Stimulated activated memory B cell treated with anti-CD40 and anti-IgM and Interleukin-4, amounts not matched to agents 10 μg/mL and 1 μg/mL and 100 μg/mL, for 72 hours (primary cell): ENCODE measurements at regions not wholly inside any gene's neighbourhood (a gene's known extent, or its start where the extent isn't known, plus 50 kb on each side); places are given as distances from the start of the nearest gene placed in this dataset.

ENCODE experiments used
- ATAC-seq: fragments of 150-1000 bp; cut with Tn5 transposase; 2 replicates; pipeline ENCODE4 v1.10.0; 2021
- H3K27ac Mint-ChIP-seq: one replicate; pipeline ENCODE4 v1.8.0; 2022; ENCODE audit warnings: mild to moderate bottlenecking, mixed read lengths
- H3K27me3 Mint-ChIP-seq: one replicate; pipeline ENCODE4 v1.8.0; 2022; ENCODE audit warnings: mixed read lengths
- H3K36me3 Mint-ChIP-seq: one replicate; pipeline ENCODE4 v1.8.0; 2022; ENCODE audit warnings: mixed read lengths
- H3K4me1 Mint-ChIP-seq: one replicate; pipeline ENCODE4 v1.8.0; 2022; ENCODE audit warnings: mixed read lengths
- H3K4me3 Mint-ChIP-seq: one replicate; pipeline ENCODE4 v1.8.0; 2022; ENCODE audit warnings: mild to moderate bottlenecking, moderate library complexity, mixed read lengths
- H3K9me3 Mint-ChIP-seq: one replicate; pipeline ENCODE4 v1.8.0; 2022; ENCODE audit warnings: mixed read lengths

DNA sequence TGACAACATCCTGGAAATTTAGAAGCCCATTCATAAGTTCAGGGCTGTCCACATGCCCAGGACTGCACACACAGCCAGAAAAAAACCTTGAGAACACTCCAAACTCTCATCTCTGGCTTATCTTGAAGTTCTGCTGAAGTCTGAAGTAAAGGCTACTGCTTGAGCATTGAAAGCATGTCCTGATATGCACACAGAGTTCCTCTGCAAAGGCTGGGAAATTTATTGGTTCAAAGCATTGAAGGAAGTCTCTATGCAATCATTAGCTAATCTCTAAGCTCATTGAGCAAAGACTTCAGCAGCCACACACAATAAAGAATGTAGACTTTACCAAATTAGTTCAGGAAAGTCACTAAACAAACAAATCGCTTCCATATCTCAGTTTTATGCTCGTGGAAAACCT lies 162.0 kb upstream of the STT3B start:
- H3K4me1 Mint-ChIP-seq, result no peaks in the 10 kb centered on the region
- no peaks in the 10 kb centered on the region for H3K9me3 Mint-ChIP-seq
- no peak overlapping the region for H3K27ac Mint-ChIP-seq
- H3K27me3 Mint-ChIP-seq, result peaks cover 8% of the 10 kb centered on the region
- H3K4me3 Mint-ChIP-seq, result no peak overlapping the region
- ATAC-seq, result no peak
- no peaks in the 10 kb centered on the region for H3K36me3 Mint-ChIP-seq

DNA sequence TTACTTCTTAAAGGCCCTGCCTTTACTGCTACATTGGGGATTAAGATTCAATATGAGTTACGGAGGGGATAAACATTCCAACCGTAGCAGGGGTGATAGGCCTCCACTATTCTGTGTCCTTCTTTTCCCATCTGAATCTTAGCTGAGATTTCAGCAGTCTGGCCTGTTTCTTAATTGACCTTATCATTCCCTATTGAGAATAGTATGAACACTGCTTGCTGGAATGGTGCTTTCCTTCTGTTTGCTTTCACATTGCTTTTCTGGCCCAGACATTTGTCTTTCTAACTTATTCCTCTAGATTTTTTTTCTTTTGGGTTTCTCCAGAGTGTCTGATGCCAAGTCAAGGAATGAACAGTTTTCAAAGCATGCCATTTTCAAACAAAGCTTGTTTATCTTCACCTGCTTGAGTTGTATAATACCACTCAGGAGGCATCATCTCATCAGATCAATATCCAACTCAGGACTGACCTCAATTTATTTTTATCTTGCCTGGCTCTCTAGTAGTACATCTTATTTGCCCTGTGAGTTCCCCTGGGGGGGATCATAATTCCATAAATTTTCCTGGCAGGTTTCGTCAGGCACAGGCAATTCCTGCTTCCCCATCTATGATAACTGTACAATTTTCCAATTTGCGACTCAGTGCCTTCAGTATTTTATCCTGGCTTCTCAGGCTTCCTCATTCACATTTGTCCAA lies 161.1 kb upstream of the STT3B start:
- no peaks in the 10 kb centered on the region for H3K36me3 Mint-ChIP-seq
- H3K4me1 Mint-ChIP-seq, result no peaks in the 10 kb centered on the region
- H3K27me3 Mint-ChIP-seq, result peaks cover 8% of the 10 kb centered on the region
- ATAC-seq, result no peak
- no peaks in the 10 kb centered on the region for H3K9me3 Mint-ChIP-seq
- H3K4me3 Mint-ChIP-seq, result no peak overlapping the region
- no peak overlapping the region for H3K27ac Mint-ChIP-seq

DNA sequence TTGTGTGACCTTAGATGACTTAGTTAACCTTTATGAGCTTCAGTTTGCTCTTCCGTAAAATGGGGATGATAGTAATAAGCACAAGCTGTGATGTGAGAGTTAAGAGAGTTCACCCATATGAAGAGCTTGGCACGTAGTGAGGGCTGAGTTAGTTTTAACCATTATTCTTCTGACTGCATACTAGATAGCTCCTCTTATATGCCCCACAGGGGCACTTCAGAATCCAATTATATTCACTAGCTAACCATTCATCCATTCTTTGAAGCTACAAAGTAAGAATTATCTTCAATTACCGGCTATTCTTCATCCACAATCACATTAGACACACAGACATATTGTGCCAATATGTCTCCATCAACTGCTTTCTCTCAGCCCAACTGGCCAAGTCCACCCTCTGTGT lies 159.0 kb upstream of the STT3B start:
- Mint-ChIP-seq H3K27ac (no peak overlapping the region), H3K27me3 (peaks cover 8% of the 10 kb centered on the region), H3K4me3 (no peak overlapping the region), H3K36me3 (no peaks in the 10 kb centered on the region), H3K4me1 (no peaks in the 10 kb centered on the region), H3K9me3 (no peaks in the 10 kb centered on the region)
- ATAC-seq, result no peak

DNA sequence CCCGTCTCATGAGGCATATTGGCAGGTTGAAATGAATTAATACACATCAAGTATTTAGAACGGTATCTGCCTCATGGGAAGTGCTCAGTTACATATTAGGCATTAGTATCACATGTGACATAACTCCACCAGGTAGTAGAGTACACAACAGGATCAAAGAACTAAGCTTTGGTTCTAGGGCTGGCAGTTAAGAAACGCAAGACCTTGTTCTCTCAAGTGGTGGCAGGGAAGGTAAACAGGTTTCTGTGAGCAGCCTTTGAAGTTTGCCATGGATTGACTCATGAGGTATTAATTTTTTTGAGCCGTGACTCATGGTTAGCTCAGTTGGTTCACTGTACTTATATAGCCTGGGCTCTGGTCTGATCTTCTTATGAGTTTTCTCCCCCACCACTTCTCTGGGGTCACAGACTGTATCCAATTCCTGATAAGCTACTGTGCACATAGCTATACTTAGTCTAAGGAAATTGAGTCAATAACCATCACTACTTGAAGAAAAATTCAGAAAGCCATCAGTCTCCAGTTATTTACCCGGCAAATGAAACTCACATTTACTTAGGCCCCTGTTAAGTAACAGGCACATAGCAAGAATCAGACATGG lies 155.6 kb upstream of the STT3B start:
- Mint-ChIP-seq H3K27ac (no peak overlapping the region), H3K27me3 (peaks cover 4% of the 10 kb centered on the region), H3K9me3 (no peaks in the 10 kb centered on the region), H3K4me3 (no peak overlapping the region), H3K4me1 (no peaks in the 10 kb centered on the region), H3K36me3 (no peaks in the 10 kb centered on the region)
- ATAC-seq, result no peak

DNA sequence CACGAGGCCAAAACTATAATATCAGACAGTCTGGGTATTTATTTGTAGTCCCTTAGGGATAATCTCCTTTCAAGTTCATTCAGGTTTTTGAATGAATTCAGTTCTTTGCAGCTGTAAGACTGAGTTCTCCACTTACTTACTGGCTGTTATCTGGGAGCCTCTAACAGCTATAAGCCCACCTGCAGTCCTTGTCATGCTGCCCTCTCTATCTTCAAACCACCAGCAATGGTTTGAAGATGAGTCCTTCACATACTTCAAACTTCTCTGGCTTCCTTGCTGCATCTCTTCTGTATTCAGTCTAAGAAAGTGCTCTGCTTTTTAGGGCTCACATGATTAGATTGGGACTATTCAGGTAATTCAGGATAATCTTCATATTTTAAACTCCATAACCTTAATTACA lies 154.5 kb upstream of the STT3B start:
- Mint-ChIP-seq H3K27ac (no peak overlapping the region), H3K36me3 (no peaks in the 10 kb centered on the region), H3K9me3 (no peaks in the 10 kb centered on the region), H3K27me3 (no peaks in the 10 kb centered on the region), H3K4me1 (no peaks in the 10 kb centered on the region), H3K4me3 (no peak overlapping the region)
- ATAC-seq, result no peak

DNA sequence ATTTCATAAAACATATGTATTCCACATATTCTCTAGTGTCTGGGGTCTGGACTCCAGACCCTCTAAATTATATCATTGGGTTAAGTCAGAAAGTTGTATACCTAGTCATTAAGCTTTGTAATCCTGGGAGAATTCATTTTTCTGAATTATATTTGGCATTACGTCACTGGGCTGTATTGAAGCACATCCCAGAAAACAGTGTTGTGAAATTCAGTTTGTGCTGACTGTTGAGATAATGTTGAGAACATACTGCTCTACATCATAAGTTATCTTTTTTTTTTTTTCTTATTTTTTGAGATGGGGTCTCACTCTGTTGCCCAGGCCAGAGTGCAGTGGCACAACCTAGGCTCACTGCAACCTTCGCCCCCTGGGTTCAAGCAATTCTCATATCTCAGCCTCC lies 153.1 kb upstream of the STT3B start:
- ATAC-seq, result no peak
- Mint-ChIP-seq H3K9me3 (no peaks in the 10 kb centered on the region), H3K4me3 (no peak overlapping the region), H3K4me1 (no peaks in the 10 kb centered on the region), H3K36me3 (no peaks in the 10 kb centered on the region), H3K27me3 (no peaks in the 10 kb centered on the region), H3K27ac (no peak overlapping the region)

DNA sequence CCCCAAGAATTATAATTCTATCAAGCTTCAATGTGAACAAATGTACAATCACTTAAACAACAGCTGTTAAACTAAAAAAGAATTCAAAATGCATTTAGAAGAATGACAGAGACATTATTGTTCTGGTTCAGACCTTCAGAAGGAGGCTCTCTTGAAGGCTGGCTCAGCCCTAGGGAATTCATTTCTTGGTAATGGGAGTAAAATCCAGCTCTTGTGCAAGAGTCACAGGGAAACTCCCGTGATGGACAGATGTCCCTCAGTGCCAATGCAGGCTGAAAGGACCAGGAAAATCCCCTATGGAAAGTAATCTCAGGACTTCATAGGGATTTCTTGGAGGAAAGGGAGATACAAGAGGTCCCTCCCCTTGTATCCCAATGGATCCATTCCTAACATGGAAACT lies 149.9 kb upstream of the STT3B start:
- H3K9me3 Mint-ChIP-seq, result peaks cover 7% of the 10 kb centered on the region
- H3K4me1 Mint-ChIP-seq, result no peaks in the 10 kb centered on the region
- H3K36me3 Mint-ChIP-seq, result no peaks in the 10 kb centered on the region
- no peaks in the 10 kb centered on the region for H3K27me3 Mint-ChIP-seq
- no peak overlapping the region for H3K27ac Mint-ChIP-seq
- no peak for ATAC-seq
- H3K4me3 Mint-ChIP-seq, result no peak overlapping the region

DNA sequence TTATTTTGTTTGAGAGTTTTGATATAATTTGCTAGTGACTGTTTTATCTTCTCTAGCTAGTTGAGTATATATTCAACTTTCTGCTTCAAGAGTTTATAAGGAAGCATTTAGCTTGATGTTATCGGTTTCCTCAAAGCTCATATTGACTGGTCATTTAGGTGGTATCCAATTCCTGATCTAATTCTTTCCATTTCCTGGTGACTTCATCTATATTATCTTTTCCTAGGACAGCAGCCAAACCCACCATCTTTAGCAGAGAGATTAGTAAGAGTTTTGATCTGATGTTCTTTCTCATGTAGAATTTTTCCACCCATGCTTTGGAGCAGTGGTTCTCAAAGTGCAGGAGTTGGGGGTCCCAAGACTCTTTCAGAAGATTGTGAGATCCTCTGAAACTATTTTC lies 148.6 kb upstream of the STT3B start:
- Mint-ChIP-seq H3K27me3 (no peaks in the 10 kb centered on the region), H3K27ac (no peak overlapping the region), H3K4me3 (no peak overlapping the region), H3K4me1 (no peaks in the 10 kb centered on the region), H3K9me3 (peaks cover 7% of the 10 kb centered on the region), H3K36me3 (no peaks in the 10 kb centered on the region)
- ATAC-seq, result no peak

DNA sequence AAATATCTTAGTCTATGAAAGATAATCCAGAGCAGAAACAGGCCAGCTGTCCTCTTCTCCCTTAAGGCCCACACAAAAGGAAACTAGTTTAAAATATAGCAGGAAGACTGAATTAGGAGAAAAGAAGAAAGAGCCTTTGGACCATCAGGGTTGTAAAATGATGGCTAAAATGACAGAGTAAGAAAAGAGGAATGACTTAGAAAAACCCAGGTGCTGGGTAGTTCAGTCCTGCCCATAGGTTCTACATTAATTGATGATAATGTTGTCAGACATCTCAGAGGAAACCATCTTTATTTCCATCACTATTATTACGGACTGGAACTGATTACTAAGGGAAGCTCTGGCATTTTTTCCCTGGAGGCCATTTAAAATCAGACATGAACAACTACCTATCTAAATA lies 142.8 kb upstream of the STT3B start:
- Mint-ChIP-seq H3K36me3 (peaks cover 6% of the 10 kb centered on the region), H3K4me3 (no peak overlapping the region), H3K4me1 (peaks cover 12% of the 10 kb centered on the region), H3K27ac (no peak overlapping the region), H3K9me3 (peaks cover 7% of the 10 kb centered on the region), H3K27me3 (peaks cover 25% of the 10 kb centered on the region)
- no peak for ATAC-seq

DNA sequence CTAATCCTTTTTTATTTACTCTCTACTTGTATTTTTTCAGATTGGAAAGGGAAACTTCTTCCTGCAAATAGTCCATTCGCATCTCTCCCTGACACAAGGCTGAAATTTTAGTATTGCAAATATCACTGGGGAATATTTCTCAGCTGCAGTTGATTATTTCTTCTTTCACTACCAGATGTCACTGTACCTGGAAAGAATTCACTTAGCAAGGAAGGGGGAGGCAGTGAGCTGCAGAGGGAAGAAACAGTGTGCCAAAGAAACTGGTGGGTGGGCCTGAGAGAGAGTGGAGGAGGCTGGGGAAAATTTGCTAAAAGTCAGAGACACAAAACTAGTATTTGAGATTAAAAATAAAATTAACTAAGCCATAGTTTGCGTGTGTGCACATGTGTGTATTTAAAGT lies 142.3 kb upstream of the STT3B start:
- H3K27me3 Mint-ChIP-seq, result peaks cover 25% of the 10 kb centered on the region
- no peak overlapping the region for H3K27ac Mint-ChIP-seq
- peaks cover 7% of the 10 kb centered on the region for H3K9me3 Mint-ChIP-seq
- no peak overlapping the region for H3K4me3 Mint-ChIP-seq
- ATAC-seq, result no peak
- peaks cover 6% of the 10 kb centered on the region for H3K36me3 Mint-ChIP-seq
- peaks cover 12% of the 10 kb centered on the region for H3K4me1 Mint-ChIP-seq

DNA sequence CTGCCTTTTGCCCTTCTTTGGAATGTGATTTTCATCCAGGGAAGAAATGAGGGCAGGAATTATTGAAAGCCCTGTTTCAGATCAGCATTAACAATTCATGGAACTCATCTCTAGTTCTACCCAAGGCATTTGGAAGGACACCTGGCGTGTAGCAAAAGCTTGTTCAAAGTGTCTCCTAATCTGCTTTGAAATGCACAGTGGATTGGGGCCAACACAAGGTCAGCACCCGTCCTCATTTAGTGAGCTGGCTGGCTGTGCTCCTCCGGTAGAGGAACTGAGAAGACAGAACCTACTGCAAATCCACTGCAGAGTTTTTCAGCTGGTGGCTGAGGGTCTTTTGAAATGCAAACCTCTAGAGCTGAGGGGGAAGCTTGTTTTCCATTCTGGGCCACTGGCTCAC lies 141.6 kb upstream of the STT3B start:
- Mint-ChIP-seq H3K9me3 (peaks cover 7% of the 10 kb centered on the region), H3K36me3 (peaks cover 6% of the 10 kb centered on the region), H3K27me3 (peaks cover 25% of the 10 kb centered on the region), H3K27ac (no peak overlapping the region), H3K4me3 (no peak overlapping the region), H3K4me1 (peaks cover 12% of the 10 kb centered on the region)
- peak; percentile 50 for ATAC-seq

DNA sequence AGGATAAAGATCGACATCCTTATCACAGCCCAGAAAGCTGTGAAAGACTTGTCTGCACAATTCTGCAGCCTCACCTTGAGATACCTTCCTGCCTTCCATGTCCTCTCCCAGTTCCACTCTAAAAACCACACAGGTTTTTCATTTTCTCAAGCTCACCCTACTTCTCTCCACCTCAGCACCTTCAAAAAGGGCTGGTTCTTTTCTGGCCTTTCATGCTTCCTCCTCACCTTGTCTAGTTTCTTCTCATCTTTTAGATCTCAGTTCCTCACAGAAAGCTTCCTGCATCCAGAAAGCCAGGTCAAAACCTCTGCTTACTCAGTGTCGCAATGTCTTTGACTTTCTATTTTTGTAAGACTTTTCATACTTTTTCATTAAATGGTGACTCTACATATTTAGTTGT lies 140.2 kb upstream of the STT3B start:
- peaks cover 25% of the 10 kb centered on the region for H3K27me3 Mint-ChIP-seq
- ATAC-seq, result peak; percentile 59

DNA sequence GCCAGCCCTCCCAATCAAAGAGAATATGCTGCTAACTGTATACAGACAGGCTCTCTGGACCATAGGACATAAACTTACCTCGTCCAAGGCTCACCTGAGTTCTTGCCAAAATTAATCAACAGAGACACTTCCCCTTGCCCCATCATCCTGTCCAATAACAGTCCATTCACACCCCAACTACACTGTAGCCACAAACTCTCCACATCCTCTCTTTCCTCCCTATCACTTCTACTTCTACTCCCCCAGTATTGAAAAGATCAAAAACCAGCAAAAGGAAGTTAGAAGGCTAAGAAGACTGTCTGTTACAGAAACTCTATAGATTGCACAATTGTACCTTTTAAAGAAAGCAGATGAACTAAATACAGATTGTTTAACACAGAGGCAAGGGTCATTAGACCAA lies 133.5 kb upstream of the STT3B start:
- Mint-ChIP-seq H3K9me3 (peaks cover 5% of the 10 kb centered on the region), H3K27ac (no peak overlapping the region), H3K36me3 (no peaks in the 10 kb centered on the region)

More for the DNA sequence above, 140.2 kb upstream of the STT3B start:
- Mint-ChIP-seq H3K9me3 (no peaks in the 10 kb centered on the region), H3K27ac (no peak overlapping the region), H3K4me3 (no peak overlapping the region), H3K36me3 (peaks cover 6% of the 10 kb centered on the region), H3K4me1 (peaks cover 12% of the 10 kb centered on the region)

DNA sequence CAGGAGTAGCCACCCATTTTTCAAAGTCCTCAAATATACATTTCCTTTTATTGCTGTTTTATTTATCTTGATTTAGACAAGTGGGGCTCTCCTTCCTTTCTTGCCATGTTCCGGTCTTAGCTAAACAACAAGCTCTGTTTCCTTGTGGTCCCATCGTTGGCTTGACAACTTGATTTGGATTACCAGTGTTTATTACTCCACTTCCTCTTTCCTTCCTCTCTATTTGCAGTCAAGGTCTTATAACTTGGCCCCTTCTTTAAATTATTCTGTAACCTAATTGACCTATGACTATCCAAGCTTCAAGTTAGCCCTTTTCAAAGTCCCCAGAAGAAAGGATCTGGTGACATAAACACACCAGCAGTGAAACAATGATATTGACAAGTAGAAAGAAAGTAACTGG lies 130.6 kb upstream of the STT3B start:
- H3K4me3 Mint-ChIP-seq, result no peak overlapping the region
- H3K27me3 Mint-ChIP-seq, result peaks cover 56% of the 10 kb centered on the region
- no peak overlapping the region for H3K27ac Mint-ChIP-seq
- H3K4me1 Mint-ChIP-seq, result peaks cover 6% of the 10 kb centered on the region
- no peak for ATAC-seq
- peaks cover 5% of the 10 kb centered on the region for H3K9me3 Mint-ChIP-seq
- H3K36me3 Mint-ChIP-seq, result no peaks in the 10 kb centered on the region

More for the DNA sequence above, 133.5 kb upstream of the STT3B start:
- Mint-ChIP-seq H3K4me3 (no peak overlapping the region), H3K4me1 (peaks cover 6% of the 10 kb centered on the region), H3K27me3 (peaks cover 46% of the 10 kb centered on the region)
- ATAC-seq, result no peak

DNA sequence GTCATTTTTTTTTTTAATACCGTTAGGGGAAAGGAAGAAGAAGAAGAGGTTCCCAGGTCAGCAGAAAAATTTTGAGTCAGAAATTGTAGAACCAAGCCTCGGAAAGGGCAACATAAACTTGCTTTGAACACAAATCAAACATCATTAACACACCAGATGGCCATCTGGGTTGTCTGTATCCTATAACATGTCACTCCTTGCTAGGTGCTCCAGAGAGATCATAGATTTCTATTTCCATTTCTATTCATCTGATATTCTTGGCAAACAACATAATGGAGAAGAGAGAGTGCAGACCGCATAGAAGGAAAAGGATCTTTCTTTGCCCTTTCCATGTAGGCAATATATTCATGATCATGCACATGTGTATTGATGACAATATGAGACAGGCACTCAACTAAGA lies 129.5 kb upstream of the STT3B start:
- H3K4me1 Mint-ChIP-seq, result peaks cover 6% of the 10 kb centered on the region
- no peak for ATAC-seq
- H3K27ac Mint-ChIP-seq, result no peak overlapping the region
- H3K9me3 Mint-ChIP-seq, result peaks cover 3% of the 10 kb centered on the region
- peaks cover 56% of the 10 kb centered on the region for H3K27me3 Mint-ChIP-seq
- H3K4me3 Mint-ChIP-seq, result no peak overlapping the region
- no peaks in the 10 kb centered on the region for H3K36me3 Mint-ChIP-seq

DNA sequence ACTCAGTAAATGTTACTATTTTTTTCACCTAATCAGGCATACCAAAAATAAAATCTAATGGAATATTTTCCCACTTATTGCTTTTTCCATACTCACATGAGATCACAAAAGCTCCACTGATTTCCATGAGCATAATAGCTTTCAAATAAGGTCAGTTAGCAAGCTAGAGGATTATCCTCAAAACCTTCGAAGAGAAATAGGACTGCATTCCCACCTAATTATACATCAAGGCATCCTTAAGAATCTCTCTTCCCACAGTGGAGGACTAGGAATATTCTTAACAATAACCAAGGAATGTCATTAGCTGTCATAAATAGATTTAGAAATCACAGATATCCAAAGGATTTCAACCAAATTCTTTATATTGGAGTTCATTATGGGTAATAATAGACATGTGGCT lies 127.9 kb upstream of the STT3B start:
- Mint-ChIP-seq H3K27ac (no peak overlapping the region), H3K4me1 (no peaks in the 10 kb centered on the region), H3K27me3 (peaks cover 65% of the 10 kb centered on the region), H3K36me3 (no peaks in the 10 kb centered on the region), H3K9me3 (peaks cover 3% of the 10 kb centered on the region), H3K4me3 (no peak overlapping the region)
- ATAC-seq, result no peak
